ENCODE measurements at regions not wholly inside any gene's neighbourhood (a gene's known extent, or its start where the extent isn't known, plus 50 kb on each side); places are given as distances from the start of the nearest gene placed in this dataset.

DNA sequence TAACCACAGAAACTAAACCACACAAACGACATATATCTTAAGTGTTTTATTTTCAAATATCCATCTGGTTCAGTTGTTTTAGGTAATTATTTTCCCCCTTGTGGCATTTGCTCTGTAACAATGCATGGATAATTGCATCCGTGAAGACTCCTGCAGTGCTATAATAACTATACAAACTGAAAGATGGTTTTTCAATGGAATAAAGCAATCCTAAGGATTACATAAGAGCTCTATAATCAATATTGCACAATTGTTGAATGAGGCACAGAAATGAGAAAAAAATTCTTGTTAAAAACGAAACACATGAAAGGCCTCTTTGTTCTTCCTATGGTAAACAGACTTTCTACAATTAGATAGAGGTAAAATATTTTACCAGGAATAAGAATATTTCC is 446.0 kb upstream of the EPHA3 start:
- TF ChIP-seq, protein P1, sequence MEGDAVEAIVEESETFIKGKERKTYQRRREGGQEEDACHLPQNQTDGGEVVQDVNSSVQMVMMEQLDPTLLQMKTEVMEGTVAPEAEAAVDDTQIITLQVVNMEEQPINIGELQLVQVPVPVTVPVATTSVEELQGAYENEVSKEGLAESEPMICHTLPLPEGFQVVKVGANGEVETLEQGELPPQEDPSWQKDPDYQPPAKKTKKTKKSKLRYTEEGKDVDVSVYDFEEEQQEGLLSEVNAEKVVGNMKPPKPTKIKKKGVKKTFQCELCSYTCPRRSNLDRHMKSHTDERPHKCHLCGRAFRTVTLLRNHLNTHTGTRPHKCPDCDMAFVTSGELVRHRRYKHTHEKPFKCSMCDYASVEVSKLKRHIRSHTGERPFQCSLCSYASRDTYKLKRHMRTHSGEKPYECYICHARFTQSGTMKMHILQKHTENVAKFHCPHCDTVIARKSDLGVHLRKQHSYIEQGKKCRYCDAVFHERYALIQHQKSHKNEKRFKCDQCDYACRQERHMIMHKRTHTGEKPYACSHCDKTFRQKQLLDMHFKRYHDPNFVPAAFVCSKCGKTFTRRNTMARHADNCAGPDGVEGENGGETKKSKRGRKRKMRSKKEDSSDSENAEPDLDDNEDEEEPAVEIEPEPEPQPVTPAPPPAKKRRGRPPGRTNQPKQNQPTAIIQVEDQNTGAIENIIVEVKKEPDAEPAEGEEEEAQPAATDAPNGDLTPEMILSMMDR (conservative IDR thresholded peaks at IDR 0.05): no peak
- no peak for TF ChIP-seq ZFX (IDR thresholded peaks at IDR 0.05)

Measured in C4-2B (cell line).